HepG2 (cell line): ENCODE measurements at regions not wholly inside any gene's neighbourhood (a gene's known extent, or its start where the extent isn't known, plus 50 kb on each side); places are given as distances from the start of the nearest gene placed in this dataset.

Experiments used
- ATAC-seq: fragments of 200-7000 bp; cut with Tn5 transposase; 3 replicates; pipeline ENCODE4 v1.9.1; 2020; ENCODE audit warnings: mild to moderate bottlenecking, moderate library complexity
- BruUV-seq: library from RNA; stranded (reverse); fragments of 400-500 nt; replicated peaks from 2 replicates; lab custom pipeline; 2021; lab: Mats Ljungman, UMichigan
- CTCF ChIA-PET: fragments of 300-600 bp; formaldehyde crosslinking; extraction: SDS; loops from one replicate; lab custom pipeline; 2021; ENCODE audit warnings: low total read pairs, inconsistent platforms, low intra/inter-chr PET ratio; lab: Yijun Ruan, JAX
- POLR2A ChIA-PET: fragments of 350-600 bp; sonication (Branson Sonifier 250); formaldehyde crosslinking; loops from one replicate; lab custom pipeline; 2020; ENCODE audit warnings: antibody characterized with exemption, inconsistent platforms; lab: Yijun Ruan, JAX
- DNase-seq: peaks from one replicate; pipeline ENCODE4 v3.0.0-alpha.2; 2015; ENCODE audit warnings: low spot score
- FAIRE-seq: peaks from 3 replicates; lab custom pipeline; 2011; peaks lifted over from hg19 to GRCh38; lab: Jason Lieb, UNC
- H2AFZ ChIP-seq: one replicate; pipeline ENCODE4 v1.6.1; 2011; ENCODE audit warnings: low read length, inconsistent platforms
- H3K27ac ChIP-seq: fragments of 300-600 bp; 3 replicates; pipeline ENCODE4 v1.8.0; 2011; ENCODE audit warnings: mixed run types, mild to moderate bottlenecking, mixed read lengths, low read length, inconsistent platforms; ENCODE audit not compliant: insufficient read depth; ENCODE audit errors: extremely low read length
- H3K27me3 ChIP-seq, 2 experiments: fragments of 200-600 bp in 1 of 2; 2 replicates in 1 of 2; 3 replicates in 1 of 2; pipeline versions ENCODE4 v1.6.0 to v1.8.0; 2011; ENCODE audit warnings: low read length in 2 of 2, mild to moderate bottlenecking in 2 of 2, moderate library complexity in 2 of 2, inconsistent platforms in 1 of 2; ENCODE audit not compliant: insufficient read depth in 2 of 2, control insufficient read depth in 1 of 2
- H3K36me3 ChIP-seq, 2 experiments: fragments of 200-600 bp in 1 of 2; replicated peaks in 1 of 2; 2 replicates in 1 of 2; 3 replicates in 1 of 2; pipeline versions ENCODE4 v1.5.1 to v1.8.0; 2011; ENCODE audit warnings: low read length in 2 of 2, inconsistent platforms in 1 of 2; ENCODE audit not compliant: insufficient read depth in 2 of 2, control insufficient read depth in 1 of 2
- H3K4me1 ChIP-seq: 2 replicates; pipeline ENCODE4 v1.5.1; 2012; ENCODE audit warnings: low read length, inconsistent platforms; ENCODE audit not compliant: insufficient read depth
- H3K4me2 ChIP-seq: 2 replicates; pipeline ENCODE4 v1.6.0; 2011; ENCODE audit warnings: low read depth, low read length, inconsistent platforms
- H3K4me3 ChIP-seq, 3 experiments: fragments of 200-600 bp in 1 of 3; sonication (generic), shearing (Covaris generic) in 1 of 3; replicated peaks in 1 of 3; 2 replicates each; pipeline ENCODE4 v1.5.1; 2011 to 2016; ENCODE audit warnings: low read length in 3 of 3, inconsistent platforms in 2 of 3, low read depth in 2 of 3, mild to moderate bottlenecking in 2 of 3, control low read depth in 1 of 3, mixed read lengths in 1 of 3; ENCODE audit not compliant: insufficient read depth in 1 of 3
- H3K79me2 ChIP-seq: one replicate; pipeline ENCODE4 v1.6.1; 2011; ENCODE audit warnings: low read length, inconsistent platforms; ENCODE audit not compliant: insufficient read depth
- H3K9ac ChIP-seq: 2 replicates; pipeline ENCODE4 v1.6.0; 2011; ENCODE audit warnings: mild to moderate bottlenecking, low read depth, low read length, inconsistent platforms; ENCODE audit not compliant: insufficient read depth
- H3K9me3 ChIP-seq: 2 replicates; pipeline ENCODE4 v1.5.1; 2012; ENCODE audit warnings: mild to moderate bottlenecking, low read length
- H4K20me1 ChIP-seq: 2 replicates; pipeline ENCODE4 v1.6.0; 2011; ENCODE audit warnings: inconsistent platforms, mild to moderate bottlenecking, low read length, moderate library complexity; ENCODE audit not compliant: insufficient read depth
- EEA1 ChIP-seq: sonication (generic); formaldehyde crosslinking; IDR thresholded peaks from 2 replicates; pipeline ENCODE4 v1.5.1; 2020; ENCODE audit warnings: mild to moderate bottlenecking, missing genetic modification reagents, borderline replicate concordance
- HOXD1 ChIP-seq: sonication (generic); formaldehyde crosslinking; IDR thresholded peaks from 2 replicates; pipeline ENCODE4 v1.5.0; 2020; ENCODE audit warnings: missing genetic modification reagents
- NCOA2 ChIP-seq: sonication (generic); formaldehyde crosslinking; IDR thresholded peaks from 2 replicates; pipeline ENCODE4 v1.8.0; 2022; ENCODE audit warnings: inconsistent platforms
- SOX6 ChIP-seq, 2 experiments: fragments of 450-650 bp in 1 of 2; sonication (generic) in 1 of 2; formaldehyde crosslinking in 1 of 2; IDR thresholded peaks; 2 replicates each; pipeline versions ENCODE4 v1.4.0 to v1.6.1; 2017 to 2020; ENCODE audit warnings: antibody characterized with exemption in 1 of 2, mild to moderate bottlenecking in 1 of 2, missing genetic modification reagents in 1 of 2
- SPEN ChIP-seq: sonication (generic); formaldehyde crosslinking; IDR thresholded peaks from 2 replicates; pipeline ENCODE4 v1.5.1; 2020; ENCODE audit warnings: low read depth, mild to moderate bottlenecking, missing genetic modification reagents
- TFAP4 ChIP-seq: sonication (generic); IDR thresholded peaks from 2 replicates; pipeline ENCODE4 v1.6.1; 2016; ENCODE audit warnings: low read depth, borderline replicate concordance
- ZNF18 ChIP-seq: sonication (generic); formaldehyde crosslinking; IDR thresholded peaks from 2 replicates; pipeline ENCODE4 v1.8.0; 2022; ENCODE audit warnings: mild to moderate bottlenecking, missing genetic modification reagents; ENCODE audit not compliant: insufficient replicate concordance
- ZNF770 ChIP-seq: sonication (generic); formaldehyde crosslinking; IDR thresholded peaks from 2 replicates; pipeline ENCODE4 v1.5.0; 2020; ENCODE audit warnings: mild to moderate bottlenecking, missing genetic modification reagents
- ZUFSP ChIP-seq: sonication (generic); formaldehyde crosslinking; IDR thresholded peaks from 2 replicates; pipeline ENCODE4 v1.9.0; 2021; ENCODE audit warnings: missing genetic modification reagents, mild to moderate bottlenecking, borderline replicate concordance
- WGBS: methylation state at CpG from one replicate; pipeline ENCODE4 v1.1.6; 2017; ENCODE audit warnings: low lambda C conversion rate; 5-methylcytosine and 5-hydroxymethylcytosine counted together
- in situ Hi-C: cut with HindIII; loops from 2 replicates; pipeline ENCODE4 v1.10.0; 2017; ENCODE audit warnings: low pct_unique_long_range_greater_than_20kb; ENCODE audit not compliant: extremely low pct_ligation_motif_present
- intact Hi-C: fragments of 100-400 bp; cut with micrococcal nuclease; formaldehyde crosslinking; loops from one replicate; pipeline ENCODE4 v1.10.0; 2022; ENCODE audit not compliant: unreplicated experiment

DNA sequence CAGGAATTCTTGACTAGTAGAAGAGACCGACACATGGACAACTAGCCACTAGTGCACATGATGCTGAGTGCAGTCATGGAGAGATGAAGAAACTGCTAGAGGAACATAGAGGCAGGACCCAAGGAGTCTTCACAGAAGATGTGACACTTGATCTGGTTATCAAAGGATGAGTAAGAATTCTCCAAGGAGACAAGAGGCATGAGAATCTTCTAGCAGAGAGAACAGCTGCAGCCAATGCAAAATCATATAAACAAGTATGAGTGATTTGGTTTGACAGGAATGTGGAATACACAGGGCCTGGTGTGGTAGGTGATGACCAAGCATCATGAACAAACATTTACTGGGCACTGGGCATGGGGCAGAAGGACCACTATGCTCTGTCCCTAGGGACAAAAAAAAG, 140.9 kb upstream of the CTTNBP2NL start (continued):
- TF ChIP-seq SOX6 (IDR thresholded peaks at IDR 0.05) (no peak), SOX6 (CRISPR knock-in tag; IDR thresholded peaks at IDR 0.05) (no peak)

DNA sequence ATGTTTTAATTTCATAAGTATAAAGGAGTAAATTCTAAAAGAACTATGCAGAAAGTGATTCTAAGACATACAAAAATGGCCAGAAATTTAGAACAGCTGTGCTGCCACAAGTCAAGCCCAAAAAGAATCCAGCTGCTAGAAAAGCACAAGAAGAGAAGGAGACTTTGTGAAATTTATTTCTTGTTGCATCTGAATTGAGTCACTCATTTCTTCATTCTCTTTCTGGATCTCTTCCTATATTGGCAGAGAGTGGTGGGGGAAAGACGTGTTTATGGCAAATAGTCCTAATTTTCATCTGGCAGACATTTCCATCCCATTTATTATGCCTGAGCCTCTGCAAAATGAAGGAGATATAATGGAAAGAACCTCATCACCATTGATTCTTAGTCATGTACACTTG, 139.6 kb upstream of the CTTNBP2NL start:
- FAIRE-seq: no peak
- Histone ChIP-seq H3K27ac (no peak overlapping the region), H3K9me3 (no peaks in the 10 kb centered on the region), H3K27me3 (no peaks in the 10 kb centered on the region), H2AFZ (no peak overlapping the region), H3K9ac (no peak overlapping the region), H3K4me1 (no peaks in the 10 kb centered on the region), H4K20me1 (no peaks in the 10 kb centered on the region), H3K4me3 (no peak overlapping the region), H3K4me2 (no peak overlapping the region), H3K79me2 (no peaks in the 10 kb centered on the region), H3K36me3 (no peaks in the 10 kb centered on the region)
- BruUV-seq: no TSS peak
- intact Hi-C loops (no loop called here), in situ Hi-C loops (no loop called here)
- POLR2A ChIA-PET: no interaction called here
- ATAC-seq: no peak
- 0% methylated on average over 1 of the region's 1 CpG for WGBS
- DNase-seq: no peak
- TF ChIP-seq NCOA2 (CRISPR knock-in tag) (no peak), ZUFSP (CRISPR knock-in tag) (no peak), EEA1 (CRISPR knock-in tag) (no peak), TFAP4 (no peak), SPEN (CRISPR knock-in tag) (no peak), ZNF18 (CRISPR knock-in tag) (no peak), ZNF770 (CRISPR knock-in tag) (no peak), HOXD1 (CRISPR knock-in tag) (no peak)
- CTCF ChIA-PET: no interaction called here
